GM19395 (cell line): ENCODE measurements at regions not wholly inside any gene's neighbourhood (a gene's known extent, or its start where the extent isn't known, plus 50 kb on each side); places are given as distances from the start of the nearest gene placed in this dataset.
"Not testable (repeated sequence)": the region's sequence is repeated elsewhere in the genome, so short reads cannot be mapped to it uniquely, and the experiment has no call there.

Experiments
- ATAC-seq: cut with Tn5 transposase; IDR thresholded peaks from one replicate; pipeline ENCODE4 v1.9.1; 2021; ENCODE audit warnings: mild to moderate bottlenecking, moderate library complexity; ENCODE audit not compliant: unreplicated experiment

DNA sequence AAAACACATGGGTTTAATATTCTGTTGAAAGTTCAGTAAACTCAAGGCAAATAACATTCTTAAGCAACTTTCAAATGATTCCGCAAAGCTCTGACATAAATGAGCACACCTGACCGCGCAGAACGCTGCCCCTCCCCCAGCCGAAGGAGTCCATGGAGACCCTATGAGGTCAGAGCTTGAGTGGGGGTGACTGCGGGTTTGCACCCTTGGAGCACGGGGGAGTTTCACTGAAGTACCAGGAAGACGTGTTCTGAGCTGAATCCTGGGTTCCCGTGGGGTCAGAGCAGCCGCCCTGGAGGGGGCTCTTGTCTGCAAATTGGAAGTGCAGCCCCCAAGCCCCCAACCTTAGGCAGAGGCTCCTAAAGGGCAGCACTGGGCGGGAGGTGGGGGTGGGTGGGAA, 324.1 kb upstream of the SFSWAP start:
- no peak for ATAC-seq

DNA sequence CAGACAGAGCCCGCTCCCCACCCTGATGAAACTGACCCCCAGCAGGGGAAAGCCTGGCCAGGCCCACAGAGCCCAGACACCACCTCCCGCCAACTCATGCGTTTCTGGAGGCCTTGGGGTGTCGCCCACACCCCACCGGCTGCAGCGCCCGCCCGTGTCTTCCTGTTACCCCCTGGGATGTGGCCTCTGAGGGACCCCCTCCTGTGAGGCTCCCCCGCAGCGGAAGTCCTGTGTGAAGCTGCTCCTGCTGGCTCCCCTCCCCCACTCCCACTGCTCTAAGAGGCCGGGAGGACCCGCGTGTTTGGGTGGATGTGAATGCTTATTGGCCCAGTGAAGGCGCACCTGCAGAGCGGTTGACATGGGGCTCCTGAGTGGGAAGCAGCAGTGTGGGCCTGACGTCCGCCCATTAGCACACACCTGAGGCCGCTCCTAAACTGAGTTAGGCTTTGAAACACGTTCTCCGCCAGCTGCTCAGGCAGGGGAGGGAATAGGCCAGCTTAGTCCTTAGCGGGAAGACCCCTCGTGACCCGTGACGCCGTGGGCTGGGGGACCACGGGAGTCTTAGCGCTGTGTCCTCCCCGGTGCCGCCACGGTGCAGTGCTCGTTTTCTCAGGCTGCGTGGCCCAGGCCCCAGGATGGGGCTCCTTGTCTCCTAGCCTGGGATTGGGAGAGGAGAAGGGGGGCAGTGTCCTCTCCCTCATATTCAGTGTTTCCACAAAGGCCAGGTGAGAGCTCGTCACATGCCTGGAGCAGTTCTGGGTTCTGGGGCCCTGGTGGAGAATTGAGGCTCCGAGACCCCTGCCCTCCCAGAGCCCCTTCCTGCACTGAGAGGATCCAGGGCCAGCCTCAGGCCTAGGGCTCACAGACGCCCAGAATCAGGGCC, 323.4 kb upstream of the SFSWAP start:
- no peak for ATAC-seq

DNA sequence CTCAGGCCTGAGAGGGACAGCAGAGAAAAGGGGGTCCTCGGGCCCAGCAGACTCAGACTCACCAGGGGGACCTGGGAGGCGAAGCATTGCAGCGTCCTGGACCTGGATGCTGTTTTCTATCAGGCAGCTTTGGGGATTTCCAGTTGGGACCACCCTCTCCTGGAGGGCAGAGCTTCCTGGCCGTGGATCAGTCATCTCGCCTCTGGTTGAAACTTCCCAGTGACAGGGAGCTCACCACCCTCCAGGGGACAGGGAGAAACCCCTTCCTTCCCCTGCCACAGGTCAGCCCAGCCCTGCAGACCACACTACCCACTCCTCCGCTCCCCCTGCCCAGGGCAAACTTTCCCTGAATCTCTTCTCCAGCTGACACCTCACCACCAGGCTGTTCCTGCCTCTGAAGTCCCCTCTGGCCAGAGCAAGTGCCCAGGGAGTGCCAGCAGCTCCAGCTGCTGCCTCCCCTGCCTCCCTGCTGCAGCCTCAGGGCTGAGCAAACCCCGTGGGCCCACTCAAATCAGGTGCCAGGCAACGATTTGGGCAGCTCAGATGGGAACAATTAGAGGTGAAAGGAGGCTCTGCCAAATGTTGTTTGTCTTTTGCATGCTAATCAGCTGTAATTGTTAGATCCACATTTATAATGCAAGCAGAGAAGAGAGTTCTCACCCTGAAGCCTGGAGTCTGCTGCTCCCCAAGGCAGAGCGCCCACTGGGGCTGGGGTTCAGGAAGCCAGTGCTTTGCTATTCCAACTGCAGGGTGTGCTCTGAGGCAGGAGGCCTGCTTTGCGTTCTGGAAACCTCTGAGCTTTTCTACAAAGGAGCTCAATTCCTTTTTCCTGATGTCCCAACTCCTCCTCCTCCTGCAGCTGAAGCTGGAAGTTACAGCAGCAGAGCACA, 322.5 kb upstream of the SFSWAP start:
- not testable (repeated sequence) for ATAC-seq

DNA sequence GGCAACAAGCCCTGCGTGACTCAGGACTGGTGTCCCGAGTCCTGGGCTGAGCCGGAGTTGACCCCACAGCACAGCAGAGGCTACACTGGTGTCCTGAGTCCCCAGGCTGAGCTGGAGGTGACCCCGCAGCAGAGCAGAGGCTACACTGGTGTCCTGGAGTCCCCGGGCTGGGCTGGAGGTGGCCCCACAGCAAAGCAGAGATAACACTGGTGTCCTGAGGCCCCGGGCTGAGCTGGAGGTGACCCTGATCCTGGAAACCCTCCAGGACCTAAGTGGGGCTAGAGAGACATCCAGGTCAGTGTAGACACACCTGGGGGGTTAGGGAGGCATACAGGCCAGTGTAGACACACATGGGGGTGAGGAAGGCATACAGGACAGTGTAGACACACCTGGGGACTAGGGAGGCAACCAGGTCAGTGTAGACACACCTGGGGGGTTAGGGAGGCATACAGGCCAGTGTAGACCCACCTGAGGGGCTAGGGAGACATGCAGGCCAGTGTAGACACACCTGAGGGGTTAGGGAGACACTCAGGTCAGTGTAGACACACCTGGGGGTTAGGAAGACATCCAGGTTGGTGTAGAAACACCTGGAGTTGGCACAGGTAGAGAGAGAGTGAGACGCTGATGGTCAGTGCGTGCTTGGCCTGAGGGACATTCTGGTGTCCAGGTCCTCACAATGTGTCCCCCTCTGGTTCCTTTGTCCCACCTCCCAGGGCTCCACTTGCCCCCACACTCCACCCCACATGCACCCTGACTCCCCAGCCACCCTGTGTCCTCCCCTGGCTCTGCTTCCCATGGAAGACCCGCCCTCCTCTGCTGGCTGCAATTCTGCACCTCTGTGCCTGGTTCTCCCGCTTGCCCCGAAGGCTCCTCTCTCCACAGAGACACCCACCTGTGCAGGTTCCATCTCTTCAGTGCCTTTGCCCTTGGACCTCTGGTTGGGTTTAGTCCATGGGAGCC, 321.6 kb upstream of the SFSWAP start:
- ATAC-seq, result no peak

DNA sequence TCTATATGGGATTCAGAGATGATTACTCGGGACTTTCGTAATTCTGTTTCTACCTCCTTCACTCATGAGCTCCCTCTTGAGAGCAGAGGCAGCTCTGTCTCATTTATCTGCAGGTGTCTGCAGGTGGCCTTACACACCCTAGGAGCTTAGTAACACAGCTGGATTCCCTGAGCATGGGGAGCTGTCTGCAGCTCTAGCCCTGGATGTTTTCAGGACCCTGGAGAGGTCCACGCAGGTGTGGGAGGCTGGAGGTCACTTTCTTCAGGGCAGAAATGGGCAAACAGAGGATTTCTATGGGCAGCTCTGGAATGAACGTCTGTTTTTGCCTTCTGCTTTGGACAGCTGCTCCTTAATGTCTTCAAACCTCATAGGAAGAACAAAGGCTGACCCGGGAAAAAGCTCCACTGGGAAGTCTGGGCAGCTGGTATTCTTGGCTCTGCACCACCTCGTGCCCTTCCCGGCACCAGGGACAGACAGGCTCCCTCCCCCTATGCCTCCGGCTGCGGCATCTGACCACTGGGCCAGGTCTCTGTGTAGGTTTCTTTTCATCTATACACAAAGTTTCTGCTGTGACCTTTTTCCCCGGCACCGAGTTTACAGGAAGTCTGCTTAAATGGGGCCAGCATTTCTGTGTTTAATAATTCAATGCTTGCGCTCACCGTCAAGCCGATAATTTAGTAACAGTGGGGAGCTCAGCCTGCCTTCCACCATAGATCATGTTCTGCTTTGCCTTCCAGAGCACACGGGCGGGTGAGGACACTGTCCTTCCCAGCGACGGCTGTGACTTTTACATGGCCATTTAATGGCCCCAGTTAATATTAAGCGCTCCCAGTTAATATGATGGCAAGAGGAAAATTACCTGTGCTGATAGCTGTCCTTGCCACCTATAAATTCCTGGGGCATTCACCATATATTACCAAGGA, 320.2 kb upstream of the SFSWAP start:
- no peak for ATAC-seq

DNA sequence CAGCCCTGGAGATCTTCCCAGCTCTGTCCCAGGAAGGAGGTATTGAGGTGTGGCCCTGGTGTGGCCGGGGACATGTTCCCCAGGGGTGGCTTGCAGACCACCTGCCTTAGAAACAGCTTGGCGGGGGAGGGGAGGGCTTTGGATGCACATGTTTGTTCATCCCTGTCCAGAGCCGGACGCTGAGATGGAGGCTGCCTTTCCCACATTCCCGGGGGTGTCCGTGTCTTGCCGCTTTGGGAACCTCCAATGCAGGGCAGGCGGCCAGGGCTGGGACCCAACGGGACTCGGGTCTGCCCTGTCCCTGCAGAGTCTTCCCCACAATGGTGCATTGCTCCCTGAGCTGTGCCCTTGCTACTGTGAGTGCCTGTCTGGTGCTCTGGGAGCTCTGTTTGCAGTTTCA, 319.5 kb upstream of the SFSWAP start:
- no peak for ATAC-seq

DNA sequence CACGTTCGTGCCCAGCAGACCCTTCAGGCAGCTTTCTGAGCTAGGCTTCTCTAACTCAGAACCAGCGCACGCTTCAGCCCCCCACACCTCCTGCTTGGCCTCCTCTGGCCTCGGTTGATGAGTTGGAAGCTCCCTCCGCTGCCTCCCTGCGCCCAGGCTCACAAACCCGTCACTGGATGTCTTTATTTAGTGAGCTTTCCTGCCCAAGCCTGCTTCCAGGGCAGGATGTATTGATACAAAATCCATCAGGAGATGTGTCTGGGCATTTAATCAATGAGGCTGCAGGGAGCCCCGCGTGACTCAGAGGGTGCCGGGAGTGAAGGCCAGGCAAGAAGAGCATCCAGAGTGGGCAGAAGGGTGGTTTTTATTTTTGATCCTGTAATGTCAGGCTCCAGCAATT, 316.1 kb upstream of the SFSWAP start:
- ATAC-seq, result not testable (repeated sequence)

DNA sequence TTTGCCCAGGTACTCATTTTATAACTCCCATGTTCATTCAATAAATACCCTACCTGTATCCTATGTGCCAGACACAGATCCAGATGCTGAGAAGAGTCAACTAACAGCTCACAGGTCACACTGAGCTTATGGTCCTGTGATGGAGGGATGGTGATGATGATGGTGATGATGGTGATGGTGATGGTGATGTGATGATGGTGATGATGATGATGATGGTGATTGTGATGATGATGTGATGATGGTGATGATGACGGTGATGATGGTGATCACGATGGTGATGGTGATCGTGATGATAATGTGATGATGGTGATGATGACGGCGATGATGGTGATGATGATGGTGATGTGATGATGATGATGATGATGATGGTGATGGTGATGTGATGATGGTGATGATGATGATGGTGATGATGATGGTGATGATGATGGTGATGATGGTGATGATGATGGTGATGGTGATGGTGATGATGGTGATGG, 315.6 kb upstream of the SFSWAP start:
- not testable (repeated sequence) for ATAC-seq

DNA sequence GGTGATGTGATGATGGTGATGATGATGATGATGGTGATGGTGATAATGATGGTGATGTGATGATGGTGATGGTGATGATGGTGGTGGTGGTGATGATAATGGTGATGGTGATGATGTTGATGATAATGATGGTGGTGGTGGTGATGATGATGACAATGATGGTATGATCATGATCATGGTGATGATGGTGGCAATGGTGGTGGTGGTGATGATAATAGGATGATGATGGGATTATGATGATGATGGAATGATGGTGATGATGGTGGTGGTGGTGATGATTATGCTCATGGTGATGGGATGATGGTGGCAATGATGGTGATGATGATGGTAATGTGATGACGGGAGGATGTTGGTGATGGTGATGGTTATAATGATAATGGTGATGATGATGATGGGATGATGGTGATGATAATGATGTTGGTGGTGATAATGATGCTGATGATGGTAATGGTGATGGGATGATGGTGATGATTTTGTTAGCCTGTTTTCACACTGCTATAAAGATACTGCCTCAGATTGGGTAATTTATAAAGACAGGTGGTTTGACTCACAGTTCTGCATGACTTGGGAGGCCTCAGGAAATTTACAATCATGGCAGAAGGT, 314.8 kb upstream of the SFSWAP start:
- no peak for ATAC-seq

DNA sequence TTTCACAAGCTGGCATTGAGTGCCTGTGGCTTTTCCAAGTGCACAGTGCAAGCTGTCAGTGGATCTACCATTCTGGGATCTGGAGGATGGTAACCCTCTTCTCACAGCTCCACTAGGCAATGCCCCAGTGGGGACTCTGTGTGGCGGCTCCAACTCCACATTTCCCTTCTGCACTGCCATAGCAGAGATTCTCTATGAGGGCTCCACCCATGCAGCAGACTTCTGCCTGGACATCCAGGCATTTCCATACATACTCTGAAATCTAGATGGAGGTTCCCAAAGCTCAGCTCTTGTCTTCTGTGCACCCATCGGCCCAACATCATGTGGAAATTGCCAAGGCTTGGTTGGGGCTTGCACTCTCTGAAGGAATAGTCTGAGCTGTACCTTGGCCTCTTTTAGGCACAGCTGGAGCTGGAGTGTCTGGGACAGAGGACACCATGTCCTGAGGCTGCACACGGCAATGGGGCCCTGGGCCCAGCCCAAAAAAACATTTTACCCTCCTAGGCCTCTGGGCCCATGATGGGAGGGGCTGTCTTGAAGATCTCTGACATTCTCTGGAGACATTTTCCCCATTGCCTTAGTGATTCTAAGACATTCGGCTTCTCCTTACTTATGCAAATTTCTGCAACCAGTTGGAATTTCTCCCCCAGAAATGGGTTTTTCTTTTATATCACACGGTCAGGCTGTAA, 313.3 kb upstream of the SFSWAP start:
- no peak for ATAC-seq

DNA sequence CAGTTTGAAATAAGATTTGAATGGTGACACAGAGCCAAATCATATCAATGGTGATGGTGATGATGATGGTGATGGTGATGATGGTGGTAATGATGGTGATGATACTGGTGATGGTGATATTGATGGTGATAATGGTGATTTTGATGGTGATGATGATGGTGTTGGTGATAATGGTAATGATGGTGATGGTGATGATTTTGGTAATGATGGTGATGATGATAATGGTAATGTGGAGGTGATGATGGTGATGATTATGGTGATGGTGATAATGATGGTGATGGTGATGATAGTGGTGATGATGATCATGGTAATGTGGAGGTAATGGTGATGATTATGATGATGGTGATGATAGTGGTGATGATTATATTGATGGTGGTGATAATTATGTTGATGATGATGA, 311.9 kb upstream of the SFSWAP start:
- ATAC-seq, result no peak

DNA sequence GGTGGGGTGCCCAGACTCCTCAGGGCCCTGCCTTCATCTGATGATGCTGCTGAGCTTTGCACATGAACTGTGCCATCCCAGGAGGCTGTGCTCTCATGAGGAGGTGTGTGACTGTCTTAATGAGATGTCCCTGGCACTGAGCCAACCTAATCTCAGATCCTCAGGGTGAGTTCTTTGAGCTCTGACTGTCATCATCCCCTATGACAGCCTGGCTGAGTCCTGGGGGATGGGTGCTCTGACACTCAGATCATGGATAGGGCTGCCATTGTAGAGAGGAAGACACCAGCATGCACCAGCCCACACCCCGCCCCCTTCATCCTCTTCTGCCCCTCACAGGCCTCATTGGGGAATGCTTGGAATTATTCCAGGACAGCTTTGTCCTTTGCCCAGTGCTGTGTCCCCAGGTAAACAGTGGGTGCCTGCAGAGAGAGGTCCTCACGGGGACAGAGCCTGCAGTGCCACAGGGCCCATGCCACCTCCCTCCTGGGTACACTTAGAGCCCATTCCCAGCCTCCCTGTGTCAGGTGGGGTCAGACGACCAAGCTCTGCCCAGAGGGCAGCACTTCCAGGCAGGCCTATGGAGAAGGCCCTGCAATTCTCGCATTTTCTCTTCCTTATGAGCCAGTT, 310.1 kb upstream of the SFSWAP start:
- ATAC-seq, result not testable (repeated sequence)

DNA sequence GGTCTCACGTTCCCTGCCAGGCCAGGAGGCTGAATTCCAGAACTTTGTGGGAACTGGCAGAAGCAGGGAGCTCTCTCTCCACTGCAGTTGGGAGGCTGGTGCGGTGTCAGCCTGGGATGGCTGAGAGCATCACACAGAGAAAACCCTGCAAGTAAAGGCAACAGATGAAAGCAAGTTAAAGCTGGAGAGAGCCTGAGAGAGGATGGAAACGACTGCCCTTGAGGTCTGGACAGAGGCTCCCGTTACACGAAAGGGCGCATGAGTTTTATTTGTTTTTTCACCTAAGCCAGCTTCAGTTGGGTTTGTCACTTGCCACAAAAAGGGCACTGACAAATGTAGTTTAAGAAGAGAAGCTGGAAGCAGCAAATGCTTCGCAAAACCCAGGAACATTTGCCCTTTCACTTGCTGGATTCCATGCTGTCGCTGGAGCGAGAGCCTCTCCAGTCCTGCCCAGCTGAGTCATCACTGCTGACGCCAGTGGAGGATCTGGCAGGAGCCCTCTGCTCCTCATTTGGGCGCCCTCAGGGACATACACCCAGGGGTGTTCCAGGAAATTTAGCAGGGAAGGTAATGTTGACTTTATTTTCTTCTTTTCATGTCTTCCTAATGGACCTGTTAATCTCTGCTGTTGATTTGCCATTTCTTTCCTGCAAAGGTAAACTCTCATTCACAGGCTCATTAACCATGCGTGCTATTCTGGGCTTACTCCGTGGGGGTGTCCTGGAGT, 308.8 kb upstream of the SFSWAP start:
- ATAC-seq, result not testable (repeated sequence)

DNA sequence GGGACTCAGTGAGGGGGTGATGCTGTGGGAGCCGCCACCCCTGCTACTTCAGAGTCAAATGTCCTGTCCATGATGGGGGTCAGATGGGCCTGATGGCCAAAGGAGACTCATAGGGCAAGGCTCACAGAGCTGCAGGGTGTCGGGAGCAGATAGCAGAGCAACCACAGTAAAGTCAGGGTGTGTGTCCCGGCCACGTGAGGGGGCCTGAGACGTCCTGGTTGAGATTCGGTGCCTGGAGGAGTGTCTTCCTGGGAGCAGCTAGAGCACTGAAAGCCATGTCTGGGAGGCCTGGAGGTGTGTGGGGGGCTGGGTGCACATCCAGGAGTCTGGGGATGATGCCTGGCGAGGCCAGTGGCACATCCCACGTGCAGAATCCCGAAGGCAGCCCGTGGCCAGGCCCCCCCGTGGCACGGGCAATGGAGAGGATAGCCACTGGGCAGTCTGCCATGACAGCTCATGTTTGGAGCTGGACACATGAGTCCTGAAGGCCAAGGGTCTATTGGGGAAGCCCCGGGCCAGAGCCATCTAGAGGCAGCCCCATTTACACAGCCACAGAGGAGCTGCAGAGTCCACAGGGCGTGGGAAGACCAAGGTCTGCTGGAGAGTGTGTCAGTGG, 308.0 kb upstream of the SFSWAP start:
- no peak for ATAC-seq

DNA sequence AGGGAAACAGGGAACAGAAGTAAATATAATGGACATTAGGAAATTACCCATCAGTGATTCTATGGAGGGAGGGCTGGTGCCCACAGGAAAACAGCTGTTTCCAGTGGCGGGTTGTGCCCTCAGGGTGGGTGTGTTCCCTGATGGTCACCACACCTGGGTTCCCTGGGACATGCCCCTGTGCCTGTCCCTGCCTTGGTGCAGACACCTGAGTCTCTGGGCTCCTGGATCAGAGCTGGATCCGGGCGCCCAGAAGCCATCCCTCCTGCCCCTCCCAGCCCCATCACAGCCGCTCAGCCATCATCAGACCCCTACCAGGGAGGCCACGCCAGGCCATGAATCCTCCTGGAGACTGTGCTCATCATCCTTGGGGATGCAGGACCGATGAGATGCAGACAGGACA, 307.2 kb upstream of the SFSWAP start:
- no peak for ATAC-seq

DNA sequence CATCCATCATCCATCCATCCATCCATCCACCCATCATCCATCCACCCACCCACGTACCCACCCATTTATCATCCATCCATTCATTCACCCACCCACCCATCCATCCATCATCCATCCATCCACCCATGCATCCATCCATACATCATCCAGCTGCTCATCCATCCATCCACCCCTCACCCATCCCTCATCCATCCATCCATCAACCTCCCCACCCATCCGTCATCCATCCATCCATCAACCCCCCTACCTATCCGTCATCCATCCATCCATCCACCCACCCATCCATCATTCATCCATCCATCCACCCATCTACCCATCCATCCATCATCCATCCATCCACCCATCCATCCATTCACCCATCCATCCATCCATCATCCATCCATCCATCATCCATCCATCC, 306.2 kb upstream of the SFSWAP start:
- ATAC-seq, result no peak
